Heart right ventricle (tissue), 16 donors: ENCODE measurements at regions not wholly inside any gene's neighbourhood (a gene's known extent, or its start where the extent isn't known, plus 50 kb on each side); places are given as distances from the start of the nearest gene placed in this dataset.
A peak's percentile ranks its signal among the peaks of the same experiment; 100 is the strongest.

Source experiments
- ATAC-seq, 8 donors: fragments of 200-7000 bp; cut with Tn5 transposase; one replicate each; pipeline ENCODE4 v1.9.1; 2020; ENCODE audit warnings: mild to moderate bottlenecking in 8 of 8, moderate library complexity in 8 of 8, moderate number of reproducible peaks in 1 of 8
- DNase-seq, 2 donors: peaks; one replicate each; pipeline ENCODE4 v3.0.0-alpha.2; 2020
- H3K27ac ChIP-seq, 10 donors: fragments of 200-600 bp; sonication (generic) in 2 of 10; one replicate each; pipeline versions ENCODE4 v1.5.0 to v1.8.0; 2020 to 2022; ENCODE audit warnings: mild to moderate bottlenecking in 3 of 10
- H3K27me3 ChIP-seq, 7 donors: fragments of 200-600 bp; one replicate each; pipeline ENCODE4 v1.8.0; 2021 to 2022; ENCODE audit warnings: mild to moderate bottlenecking in 2 of 7
- H3K36me3 ChIP-seq, 9 donors: fragments of 200-600 bp; sonication (generic) in 1 of 9; one replicate each; pipeline versions ENCODE4 v1.5.0 to v1.8.0; 2020 to 2022; ENCODE audit warnings: mild to moderate bottlenecking in 2 of 9
- H3K4me1 ChIP-seq, 9 donors: fragments of 200-600 bp; sonication (generic) in 1 of 9; one replicate each; pipeline versions ENCODE4 v1.5.0 to v1.8.0; 2020 to 2022; ENCODE audit warnings: mild to moderate bottlenecking in 4 of 9
- H3K4me3 ChIP-seq, 10 donors: fragments of 200-600 bp; sonication (generic) in 2 of 10; one replicate each; pipeline versions ENCODE4 v1.5.0 to v1.8.0; 2020 to 2022; ENCODE audit warnings: mild to moderate bottlenecking in 7 of 10, moderate library complexity in 2 of 10
- H3K9me3 ChIP-seq, 11 donors: fragments of 200-600 bp in 10 of 11; sonication (generic) in 2 of 11; one replicate each; pipeline versions ENCODE4 v1.5.0 to v1.8.0; 2013 to 2022; ENCODE audit warnings: mild to moderate bottlenecking in 2 of 11, control low read depth in 1 of 11, moderate library complexity in 1 of 11
- CTCF ChIP-seq, 9 donors: fragments of 200-600 bp; sonication (generic) in 2 of 9; IDR thresholded peaks; one replicate each; pipeline versions ENCODE4 v1.5.0 to v1.8.0; 2021 to 2022; ENCODE audit warnings: antibody characterized with exemption in 9 of 9, mild to moderate bottlenecking in 5 of 9, moderate library complexity in 1 of 9
- WGBS, 2 donors: extraction: QIAGEN DNeasy Blood & Tissue Kit; methylation state at CpG; one replicate each; pipeline ENCODE4 v1.1.7; 2013; ENCODE audit warnings: inconsistent platforms in 1 of 2; 5-methylcytosine and 5-hydroxymethylcytosine counted together
- intact Hi-C, 10 donors: fragments of 100-400 bp; cut with DNase I; formaldehyde crosslinking; loops; one replicate each; pipeline versions ENCODE4 v1.11.1 to v1.14.2; 2022
- donor health status: Arrhythmogenic right ventricular cardiomyopathy.
- donor health status: ischemic (EF 13 %, LVEDD 7.1; RV severe dilation, severe dysfunction).
- donor health status: healthy with polysubstance abuse.
- donor health status: DM: no; HTN: yes; CAD: no.
- donor health status: DM: no; HTN: no; CAD: no.
- donor health status: ischemic (EF 25% LVEDD 6.9; RV normal size, moderate dysfunction).
- donor health status: ischemic (EF 25% LVEDD 5.7; RV mildly dilated, moderate dysfunction).
- donor health status: healthy.
- donor health status: DM: yes; HTN: yes; CAD: no.
- donor health status: Ischemic cardiomyopathy.
- donor health status: ischemic (EF 35%, LVEDD 5.7; RV mildly dilated, moderate dysfunction).
- donor health status: nonischemic (EF 11% LVEDD 7.7; RV severe dilation, severe dysfunction).
- donor health status: DM: yes; HTN: yes; CAD: no.
- donor health status: PGD.
- donor health status: ischemic (EF 29% LVEDD 5.4; RV normal size, mild dysfunction).
- donor health status: nonischemic (EF 23%, LVEDD 6.1; RV moderate dilation, normal function).

GRCh38 chr5:135228222-135228621 lies 170.8 kb downstream of the MACROH2A1 start:
- Histone ChIP-seq H3K4me1 (peaks cover 0 to 40% (median 9%) of the 10 kb centered on the region in 9 donors), H3K36me3 (no peaks in the 10 kb centered on the region), H3K27me3 (no peaks in the 10 kb centered on the region), H3K4me3 (no peak overlapping the region), H3K27ac (no peak overlapping the region), H3K9me3 (no peaks in the 10 kb centered on the region)
- DNase-seq (no peak), ATAC-seq (no peak)
- intact Hi-C loops: no loop called here
- TF ChIP-seq CTCF (IDR thresholded peaks at IDR 0.05): no peak
- WGBS, 2 donors: 71 to 87% methylated on average over 1 of the region's 1 CpG

GRCh38 chr5:135227064-135228022 lies 171.7 kb downstream of the MACROH2A1 start:
- no peak for ATAC-seq
- TF ChIP-seq CTCF (IDR thresholded peaks at IDR 0.05): no peak
- no peaks in the 10 kb centered on the region for H3K27me3 ChIP-seq
- H3K4me3 ChIP-seq: no peak overlapping the region
- no peaks in the 10 kb centered on the region for H3K9me3 ChIP-seq
- H3K4me1 ChIP-seq: peaks cover 0 to 40% (median 9%) of the 10 kb centered on the region in 9 donors
- intact Hi-C loops: no loop called here
- no peaks in the 10 kb centered on the region for H3K36me3 ChIP-seq
- 81 to 84% methylated on average over 6 of the region's 6 CpGs for WGBS, 2 donors
- no peak overlapping the region for H3K27ac ChIP-seq
- DNase-seq: no peak

GRCh38 chr5:135225856-135226560 lies 173.0 kb downstream of the MACROH2A1 start:
- Histone ChIP-seq H3K27ac (no peak overlapping the region), H3K4me3 (no peak overlapping the region), H3K36me3 (no peaks in the 10 kb centered on the region), H3K4me1 (peaks cover 0 to 36% (median 9%) of the 10 kb centered on the region in 9 donors), H3K27me3 (no peaks in the 10 kb centered on the region), H3K9me3 (no peaks in the 10 kb centered on the region)
- TF ChIP-seq CTCF (IDR thresholded peaks at IDR 0.05): no peak
- intact Hi-C loops: no loop called here
- DNase-seq: no peak
- peak in 1 of 8 donors; percentile 42 for ATAC-seq
- WGBS, 2 donors: 48 to 59% methylated on average over 16 of the region's 16 CpGs

GRCh38 chr5:135223891-135224625 lies 175.0 kb downstream of the MACROH2A1 start:
- Histone ChIP-seq H3K9me3 (no peaks in the 10 kb centered on the region), H3K27me3 (no peaks in the 10 kb centered on the region), H3K36me3 (no peaks in the 10 kb centered on the region), H3K27ac (no peak overlapping the region), H3K4me3 (no peak overlapping the region), H3K4me1 (peaks cover 0 to 23% (median 0%) of the 10 kb centered on the region in 9 donors)
- WGBS, 2 donors: 70 to 73% methylated on average over 5 of the region's 5 CpGs
- intact Hi-C loops: no loop called here
- no peak for DNase-seq
- no peak for ATAC-seq
- TF ChIP-seq CTCF (IDR thresholded peaks at IDR 0.05): no peak
